ENCODE measurements at regions not wholly inside any gene's neighbourhood (a gene's known extent, or its start where the extent isn't known, plus 50 kb on each side); places are given as distances from the start of the nearest gene placed in this dataset.
A peak's percentile ranks its signal among the peaks of the same experiment; 100 is the strongest.

DNA sequence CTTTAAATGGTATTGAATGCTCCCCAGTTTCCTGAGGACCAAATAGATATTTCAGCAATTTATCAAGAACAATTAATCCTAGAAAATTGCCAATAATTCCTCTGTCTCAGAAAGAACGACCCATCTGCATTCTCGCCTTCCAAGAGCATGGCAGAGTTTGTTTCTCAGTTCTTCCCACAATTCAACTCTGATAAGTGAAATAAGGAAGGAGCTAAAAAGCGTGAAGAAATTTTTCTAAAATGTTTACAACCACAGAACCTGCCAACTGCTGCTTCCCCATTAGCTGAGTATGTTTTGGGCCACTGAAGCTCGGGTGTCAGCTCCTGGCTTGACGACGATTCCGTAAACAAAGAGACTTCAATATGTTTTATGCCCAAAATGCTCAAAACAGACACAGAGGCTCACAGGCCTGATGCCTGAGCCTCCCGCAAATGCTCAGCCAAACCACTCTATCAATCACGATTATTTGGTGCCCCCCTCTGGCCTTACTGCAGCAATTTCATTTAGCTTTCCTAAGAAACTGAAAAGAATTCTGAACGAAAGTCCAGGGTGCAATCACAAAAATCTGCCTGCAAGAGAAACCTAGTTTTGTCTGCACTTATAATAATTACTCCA lies 259.2 kb upstream of the CCDC54 start:
- H3K36me3 Mint-ChIP-seq (ENCODE audit: insufficient read depth, unreplicated experiment) = no peaks in the 10 kb centered on the region
- H3K27ac Mint-ChIP-seq (ENCODE audit: low read depth, unreplicated experiment) = peak overlapping the region; percentile 12
- peak; percentile 55 for TF ChIP-seq CTCF (IDR thresholded peaks at IDR 0.05; ENCODE audit: unreplicated experiment)
- intact Hi-C loops (cut with micrococcal nuclease) = loop anchor here (5.0 kb wide), 3 partner anchors 491 to 1751 kb away; partner anchors contain the start of gene ALCAM
- H3K9me3 Mint-ChIP-seq (ENCODE audit: unreplicated experiment) = no peaks in the 10 kb centered on the region
- peak; percentile 65 for DNase-seq (ENCODE audit: unreplicated experiment)
- ChIA-PET POLR2A (interaction anchor here (0.6 kb wide), 1 partner anchor 779 kb away, joined by 3 read pairs; no protein-coding TSS in a partner anchor), CTCF (interaction anchor here (0.5 to 1.0 kb wide), 9 partner anchors 9 to 1748 kb away, joined by 3 to 6 read pairs (median 4); no protein-coding TSS in a partner anchor)
- H3K4me3 Mint-ChIP-seq (ENCODE audit: unreplicated experiment) = no peak overlapping the region
- no TSS peak for BruUV-seq (replicated peaks)
- H3K4me1 Mint-ChIP-seq (ENCODE audit: insufficient read depth, unreplicated experiment) = no peaks in the 10 kb centered on the region
- no peaks in the 10 kb centered on the region for H3K27me3 Mint-ChIP-seq (ENCODE audit: insufficient read depth, unreplicated experiment)

- Mint-ChIP-seq H3K36me3 (ENCODE audit: insufficient read depth, unreplicated experiment) (no peaks in the 10 kb centered on the region), H3K27ac (ENCODE audit: low read depth, unreplicated experiment) (no peak overlapping the region), H3K4me3 (ENCODE audit: unreplicated experiment) (no peak overlapping the region), H3K4me1 (ENCODE audit: insufficient read depth, unreplicated experiment) (peaks cover 7% of the 10 kb centered on the region), H3K9me3 (ENCODE audit: unreplicated experiment) (no peaks in the 10 kb centered on the region), H3K27me3 (ENCODE audit: insufficient read depth, unreplicated experiment) (no peaks in the 10 kb centered on the region)
- DNase-seq (ENCODE audit: unreplicated experiment) = peak; percentile 54
- intact Hi-C loops (cut with micrococcal nuclease) = no loop called here
- TF ChIP-seq CTCF (IDR thresholded peaks at IDR 0.05; ENCODE audit: unreplicated experiment) = no peak
- POLR2A ChIA-PET = no interaction called here
- CTCF ChIA-PET = no interaction called here
- BruUV-seq (replicated peaks) = no TSS peak
Observed at GRCh38 chr3:107124885-107125284, 252.4 kb upstream of the CCDC54 start.

DNA sequence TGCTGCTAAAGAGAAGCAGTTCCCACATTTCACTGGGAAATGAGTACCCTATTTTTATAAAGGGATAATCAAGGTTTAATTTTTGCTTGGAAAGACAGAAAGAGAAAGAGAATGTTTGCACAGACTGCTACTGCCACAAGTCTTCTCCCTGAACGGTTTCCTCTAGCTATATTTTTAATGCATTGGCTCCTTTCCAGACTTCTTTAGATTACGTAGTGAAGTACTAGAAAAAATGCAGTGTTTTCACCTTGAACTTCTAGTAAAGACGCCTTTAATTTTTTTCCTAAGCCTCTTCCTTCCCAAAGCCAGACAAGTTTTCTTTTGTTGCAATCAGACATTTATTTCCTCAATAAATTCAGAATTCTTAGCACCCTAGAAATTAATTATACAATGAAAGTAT lies 248.3 kb upstream of the CCDC54 start:
- CTCF ChIA-PET = interaction anchor here (0.6 kb wide), 1 partner anchor 11 kb away, joined by 4 read pairs; no protein-coding TSS in a partner anchor
- H3K27me3 Mint-ChIP-seq (ENCODE audit: insufficient read depth, unreplicated experiment) = no peaks in the 10 kb centered on the region
- no peak overlapping the region for H3K27ac Mint-ChIP-seq (ENCODE audit: low read depth, unreplicated experiment)
- H3K36me3 Mint-ChIP-seq (ENCODE audit: insufficient read depth, unreplicated experiment) = peaks cover 11% of the 10 kb centered on the region
- no TSS peak for BruUV-seq (replicated peaks)
- H3K4me3 Mint-ChIP-seq (ENCODE audit: unreplicated experiment) = no peak overlapping the region
- peaks cover 7% of the 10 kb centered on the region for H3K4me1 Mint-ChIP-seq (ENCODE audit: insufficient read depth, unreplicated experiment)
- no peak for TF ChIP-seq CTCF (IDR thresholded peaks at IDR 0.05; ENCODE audit: unreplicated experiment)
- H3K9me3 Mint-ChIP-seq (ENCODE audit: unreplicated experiment) = no peaks in the 10 kb centered on the region
- intact Hi-C loops (cut with micrococcal nuclease) = no loop called here
- no peak for DNase-seq (ENCODE audit: unreplicated experiment)
- POLR2A ChIA-PET = interaction anchor here (0.5 kb wide), 1 partner anchor 678 kb away, joined by 3 read pairs; no protein-coding TSS in a partner anchor

DNA sequence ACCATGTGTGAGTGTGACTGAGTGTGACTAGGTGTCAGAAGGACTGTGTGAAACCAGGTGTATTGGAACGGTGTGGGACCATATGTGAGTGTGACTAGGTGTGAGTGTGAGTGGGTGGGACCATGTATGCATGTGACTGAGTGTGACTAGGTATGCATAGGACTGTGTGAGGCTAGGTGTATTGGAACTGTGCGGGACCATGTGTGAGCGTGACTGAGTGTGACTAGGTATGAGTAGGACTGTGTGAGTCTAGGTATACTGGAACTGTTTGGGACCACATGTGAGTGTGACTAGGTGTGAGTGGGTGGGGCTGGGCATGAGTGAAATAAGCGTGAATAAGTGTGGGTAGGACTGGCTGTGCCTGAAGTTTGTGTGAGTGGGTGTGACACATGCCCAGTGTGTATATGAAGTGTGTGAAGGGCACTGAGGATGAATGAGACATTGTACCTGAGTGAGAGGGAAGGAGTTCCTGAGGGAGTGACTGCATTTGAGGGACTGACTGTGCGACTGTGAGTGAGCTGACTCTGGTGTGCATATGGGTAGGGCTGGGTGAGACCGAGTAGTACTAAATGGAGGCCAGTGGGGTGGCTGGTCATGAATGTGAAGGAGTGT lies 247.0 kb upstream of the CCDC54 start:
- Mint-ChIP-seq H3K27ac (ENCODE audit: low read depth, unreplicated experiment) (no peak overlapping the region), H3K27me3 (ENCODE audit: insufficient read depth, unreplicated experiment) (no peaks in the 10 kb centered on the region), H3K4me3 (ENCODE audit: unreplicated experiment) (no peak overlapping the region), H3K4me1 (ENCODE audit: insufficient read depth, unreplicated experiment) (peaks cover 2% of the 10 kb centered on the region), H3K36me3 (ENCODE audit: insufficient read depth, unreplicated experiment) (peaks cover 11% of the 10 kb centered on the region), H3K9me3 (ENCODE audit: unreplicated experiment) (no peaks in the 10 kb centered on the region)
- intact Hi-C loops (cut with micrococcal nuclease) = no loop called here
- ChIA-PET POLR2A (no interaction called here), CTCF (no interaction called here)
- TF ChIP-seq CTCF (IDR thresholded peaks at IDR 0.05; ENCODE audit: unreplicated experiment) = no peak
- no TSS peak for BruUV-seq (replicated peaks)
- no peak for DNase-seq (ENCODE audit: unreplicated experiment)
